ENCODE measurements at regions not wholly inside any gene's neighbourhood (a gene's known extent, or its start where the extent isn't known, plus 50 kb on each side); places are given as distances from the start of the nearest gene placed in this dataset.

- Histone ChIP-seq H3K9ac (no peak overlapping the region), H4K20me1 (no peaks in the 10 kb centered on the region), H3K27ac (no peak overlapping the region), H3K4me3 (no peak overlapping the region), H3K9me3 (replicated peaks in 1 of 11) (no peaks in the 10 kb centered on the region), H3K27me3 (no peaks in the 10 kb centered on the region), H3K36me3 (no peaks in the 10 kb centered on the region), H3K4me1 (no peaks in the 10 kb centered on the region), H3K4me2 (no peak overlapping the region)
- TF ChIP-seq Cebpa-rat (IDR thresholded peaks at IDR 0.05) = no peak
Observed at GRCh38 chr11:37812281-37812880, 1214.3 kb upstream of the RAG2 start.

GRCh38 chr11:37811349-37811748, 1213.3 kb upstream of the RAG2 start:
- Histone ChIP-seq H3K36me3 (no peaks in the 10 kb centered on the region), H3K9ac (no peak overlapping the region), H4K20me1 (no peaks in the 10 kb centered on the region), H3K9me3 (replicated peaks in 1 of 11) (peaks cover 0 to 2% (median 0%) of the 10 kb centered on the region in 11 experiments; a peak in 1 of 22 replicates), H3K27ac (no peak overlapping the region), H3K4me1 (no peaks in the 10 kb centered on the region), H3K4me2 (no peak overlapping the region), H3K4me3 (no peak overlapping the region), H3K27me3 (no peaks in the 10 kb centered on the region)
- no peak for TF ChIP-seq Cebpa-rat (IDR thresholded peaks at IDR 0.05)

GRCh38 chr11:37804666-37805065, 1206.6 kb upstream of the RAG2 start:
- Histone ChIP-seq H3K9ac (no peak overlapping the region), H3K36me3 (no peaks in the 10 kb centered on the region), H3K4me3 (no peak overlapping the region), H3K27me3 (no peaks in the 10 kb centered on the region), H3K4me1 (no peaks in the 10 kb centered on the region), H3K4me2 (no peak overlapping the region), H3K27ac (no peak overlapping the region), H4K20me1 (no peaks in the 10 kb centered on the region), H3K9me3 (replicated peaks in 1 of 11) (peaks cover 0 to 7% (median 0%) of the 10 kb centered on the region in 11 experiments; a peak in 1 of 22 replicates)
- TF ChIP-seq Cebpa-rat (IDR thresholded peaks at IDR 0.05) = no peak

- Histone ChIP-seq H3K9me3 (replicated peaks in 1 of 11) (peaks cover 0 to 12% (median 7%) of the 10 kb centered on the region in 11 experiments; a peak in 11 of 22 replicates), H4K20me1 (no peaks in the 10 kb centered on the region), H3K27me3 (no peaks in the 10 kb centered on the region), H3K9ac (no peak overlapping the region), H3K27ac (no peak overlapping the region), H3K4me3 (no peak overlapping the region), H3K4me1 (no peaks in the 10 kb centered on the region), H3K4me2 (no peak overlapping the region), H3K36me3 (no peaks in the 10 kb centered on the region)
- no peak for TF ChIP-seq Cebpa-rat (IDR thresholded peaks at IDR 0.05)
Observed at GRCh38 chr11:37788141-37788877, 1190.3 kb upstream of the RAG2 start.

GRCh38 chr11:37786214-37786755, 1188.2 kb upstream of the RAG2 start:
- Histone ChIP-seq H3K4me1 (no peaks in the 10 kb centered on the region), H3K4me3 (no peak overlapping the region), H4K20me1 (no peaks in the 10 kb centered on the region), H3K9me3 (replicated peaks in 1 of 11) (peaks cover 0 to 27% (median 11%) of the 10 kb centered on the region in 11 experiments; a peak in 12 of 22 replicates), H3K9ac (no peak overlapping the region), H3K36me3 (no peaks in the 10 kb centered on the region), H3K4me2 (no peak overlapping the region), H3K27me3 (no peaks in the 10 kb centered on the region), H3K27ac (no peak overlapping the region)
- TF ChIP-seq Cebpa-rat (IDR thresholded peaks at IDR 0.05) = no peak

- no peak overlapping the region for H3K4me3 ChIP-seq
- TF ChIP-seq Cebpa-rat (IDR thresholded peaks at IDR 0.05) = no peak
Observed at GRCh38 chr11:37774441-37774840, 1176.4 kb upstream of the RAG2 start.

GRCh38 chr11:37770145-37770544, 1172.1 kb upstream of the RAG2 start:
- no peak overlapping the region for H3K4me3 ChIP-seq
- TF ChIP-seq Cebpa-rat (IDR thresholded peaks at IDR 0.05) = no peak
- no peaks in the 10 kb centered on the region for H4K20me1 ChIP-seq
- H3K36me3 ChIP-seq = no peaks in the 10 kb centered on the region
- no peak overlapping the region for H3K4me2 ChIP-seq
- H3K9me3 ChIP-seq (replicated peaks in 1 of 11) = no peaks in the 10 kb centered on the region
- no peak overlapping the region for H3K27ac ChIP-seq
- H3K9ac ChIP-seq = no peak overlapping the region
- H3K27me3 ChIP-seq = no peaks in the 10 kb centered on the region
- no peaks in the 10 kb centered on the region for H3K4me1 ChIP-seq

More at GRCh38 chr11:37774441-37774840, 1176.4 kb upstream of the RAG2 start:
- H3K4me1 ChIP-seq = no peaks in the 10 kb centered on the region
- no peaks in the 10 kb centered on the region for H3K27me3 ChIP-seq
- H3K27ac ChIP-seq = no peak overlapping the region
- H3K4me2 ChIP-seq = no peak overlapping the region
- no peaks in the 10 kb centered on the region for H3K9me3 ChIP-seq (replicated peaks in 1 of 11)
- no peak overlapping the region for H3K9ac ChIP-seq
- H4K20me1 ChIP-seq = no peaks in the 10 kb centered on the region
- H3K36me3 ChIP-seq = no peaks in the 10 kb centered on the region

GRCh38 chr11:37762079-37762478, 1164.0 kb upstream of the RAG2 start:
- no peaks in the 10 kb centered on the region for H3K36me3 ChIP-seq
- H3K9ac ChIP-seq = no peak overlapping the region
- no peak for TF ChIP-seq Cebpa-rat (IDR thresholded peaks at IDR 0.05)
- H3K4me3 ChIP-seq = no peak overlapping the region
- H4K20me1 ChIP-seq = no peaks in the 10 kb centered on the region
- H3K27me3 ChIP-seq = no peaks in the 10 kb centered on the region
- H3K4me1 ChIP-seq = no peaks in the 10 kb centered on the region
- no peak overlapping the region for H3K27ac ChIP-seq
- no peak overlapping the region for H3K4me2 ChIP-seq
- H3K9me3 ChIP-seq (replicated peaks in 1 of 11) = no peaks in the 10 kb centered on the region

- Histone ChIP-seq H3K4me1 (no peaks in the 10 kb centered on the region), H3K9ac (no peak overlapping the region), H3K9me3 (replicated peaks in 1 of 11) (no peaks in the 10 kb centered on the region), H3K4me3 (no peak overlapping the region), H3K4me2 (no peak overlapping the region), H4K20me1 (no peaks in the 10 kb centered on the region), H3K27me3 (no peaks in the 10 kb centered on the region), H3K27ac (no peak overlapping the region), H3K36me3 (no peaks in the 10 kb centered on the region)
- no peak for TF ChIP-seq Cebpa-rat (IDR thresholded peaks at IDR 0.05)
Observed at GRCh38 chr11:37755521-37755920, 1157.5 kb upstream of the RAG2 start.

GRCh38 chr11:37748641-37749040, 1150.6 kb upstream of the RAG2 start:
- no peaks in the 10 kb centered on the region for H3K36me3 ChIP-seq
- H3K27me3 ChIP-seq = no peaks in the 10 kb centered on the region
- H3K9ac ChIP-seq = no peak overlapping the region
- no peak for TF ChIP-seq Cebpa-rat (IDR thresholded peaks at IDR 0.05)
- no peaks in the 10 kb centered on the region for H4K20me1 ChIP-seq
- H3K4me3 ChIP-seq = no peak overlapping the region
- H3K4me1 ChIP-seq = no peaks in the 10 kb centered on the region
- no peak overlapping the region for H3K27ac ChIP-seq
- H3K9me3 ChIP-seq (replicated peaks in 1 of 11) = no peaks in the 10 kb centered on the region
- H3K4me2 ChIP-seq = no peak overlapping the region

Measured in BLaER1 treated with 17β-estradiol and CSF1 and Interleukin-3, amounts not matched to agents 10 nM and 100 nM (cell line).